Adipocyte (in vitro differentiated cells): ENCODE measurements at regions not wholly inside any gene's neighbourhood (a gene's known extent, or its start where the extent isn't known, plus 50 kb on each side); places are given as distances from the start of the nearest gene placed in this dataset.

ENCODE experiments used
- DNase-seq: peaks from one replicate; pipeline ENCODE4 v3.0.0-alpha.2; 2015; ENCODE audit warnings: low read depth
- H3K27me3 ChIP-seq: replicated peaks from 2 replicates; pipeline ENCODE4 v1.7.0; 2013; ENCODE audit warnings: mild to moderate bottlenecking, low read length, moderate library complexity; ENCODE audit not compliant: control insufficient read depth, insufficient read depth
- H3K36me3 ChIP-seq: 2 replicates; pipeline ENCODE4 v1.7.0; 2013; ENCODE audit warnings: low read length, mild to moderate bottlenecking, moderate library complexity; ENCODE audit not compliant: control insufficient read depth, insufficient read depth, severe bottlenecking
- H3K4me1 ChIP-seq: 2 replicates; pipeline ENCODE4 v1.7.0; 2013; ENCODE audit warnings: mild to moderate bottlenecking, low read length, moderate library complexity; ENCODE audit not compliant: control insufficient read depth, insufficient read depth
- H3K4me3 ChIP-seq: 2 replicates; pipeline ENCODE4 v1.7.0; 2013; ENCODE audit warnings: mild to moderate bottlenecking, low read length, moderate library complexity
- H3K9ac ChIP-seq: 2 replicates; pipeline ENCODE4 v1.7.0; 2013; ENCODE audit warnings: mild to moderate bottlenecking, low read length, moderate library complexity
- H3K9me3 ChIP-seq: 2 replicates; pipeline ENCODE4 v1.7.0; 2013; ENCODE audit warnings: mild to moderate bottlenecking, low read length, moderate library complexity; ENCODE audit not compliant: control insufficient read depth

GRCh38 chr5:163790497-163790896 lies 285.1 kb downstream of the MAT2B start:
- DNase-seq, result no peak
- H3K4me3 ChIP-seq, result no peak overlapping the region
- no peak overlapping the region for H3K9ac ChIP-seq
- peaks cover 6% of the 10 kb centered on the region for H3K9me3 ChIP-seq
- H3K4me1 ChIP-seq, result no peaks in the 10 kb centered on the region
- no peaks in the 10 kb centered on the region for H3K36me3 ChIP-seq
- H3K27me3 ChIP-seq, result no peaks in the 10 kb centered on the region

- no peaks in the 10 kb centered on the region for H3K27me3 ChIP-seq
- no peaks in the 10 kb centered on the region for H3K4me1 ChIP-seq
- no peak overlapping the region for H3K4me3 ChIP-seq
- H3K36me3 ChIP-seq, result no peaks in the 10 kb centered on the region
- no peaks in the 10 kb centered on the region for H3K9me3 ChIP-seq
- no peak overlapping the region for H3K9ac ChIP-seq
- no peak for DNase-seq
Measured at GRCh38 chr5:163794993-163795392, 289.6 kb downstream of the MAT2B start.

- DNase-seq, result no peak
- Histone ChIP-seq H3K4me3 (no peak overlapping the region), H3K27me3 (no peaks in the 10 kb centered on the region)
Measured at GRCh38 chr5:163807781-163808180, 302.4 kb downstream of the MAT2B start.

DNA sequence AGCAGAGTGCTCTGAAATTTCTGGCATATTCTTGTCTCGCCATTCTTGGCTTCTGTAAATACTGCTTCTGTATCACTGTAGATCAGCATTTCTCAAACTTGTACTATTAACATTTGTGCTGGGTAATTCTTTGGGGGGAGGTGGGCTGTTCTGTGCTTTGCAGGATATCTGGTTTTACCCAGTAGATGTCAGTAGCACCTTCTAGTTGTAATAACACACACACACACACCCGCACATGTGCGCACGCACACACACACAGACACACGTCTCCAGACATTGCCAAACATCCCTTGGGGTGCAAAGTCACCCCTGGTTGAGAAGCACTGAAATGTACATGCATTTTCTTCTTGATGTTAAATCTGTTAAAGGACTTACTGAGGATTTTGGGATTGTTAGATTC lies 304.1 kb downstream of the MAT2B start:
- Histone ChIP-seq H3K4me3 (no peak overlapping the region), H3K9me3 (no peaks in the 10 kb centered on the region), H3K27me3 (no peaks in the 10 kb centered on the region), H3K4me1 (peaks cover 6% of the 10 kb centered on the region), H3K9ac (no peak overlapping the region), H3K36me3 (no peaks in the 10 kb centered on the region)
- DNase-seq, result no peak

More at GRCh38 chr5:163807781-163808180, 302.4 kb downstream of the MAT2B start:
- H3K9me3 ChIP-seq, result no peaks in the 10 kb centered on the region
- H3K4me1 ChIP-seq, result peaks cover 6% of the 10 kb centered on the region
- no peak overlapping the region for H3K9ac ChIP-seq
- no peaks in the 10 kb centered on the region for H3K36me3 ChIP-seq

- Histone ChIP-seq H3K4me1 (peaks cover 6% of the 10 kb centered on the region), H3K4me3 (no peak overlapping the region), H3K27me3 (no peaks in the 10 kb centered on the region), H3K9ac (no peak overlapping the region), H3K9me3 (peaks cover 13% of the 10 kb centered on the region), H3K36me3 (no peaks in the 10 kb centered on the region)
- DNase-seq, result no peak
Measured at GRCh38 chr5:163813900-163814299, 308.5 kb downstream of the MAT2B start.

DNA sequence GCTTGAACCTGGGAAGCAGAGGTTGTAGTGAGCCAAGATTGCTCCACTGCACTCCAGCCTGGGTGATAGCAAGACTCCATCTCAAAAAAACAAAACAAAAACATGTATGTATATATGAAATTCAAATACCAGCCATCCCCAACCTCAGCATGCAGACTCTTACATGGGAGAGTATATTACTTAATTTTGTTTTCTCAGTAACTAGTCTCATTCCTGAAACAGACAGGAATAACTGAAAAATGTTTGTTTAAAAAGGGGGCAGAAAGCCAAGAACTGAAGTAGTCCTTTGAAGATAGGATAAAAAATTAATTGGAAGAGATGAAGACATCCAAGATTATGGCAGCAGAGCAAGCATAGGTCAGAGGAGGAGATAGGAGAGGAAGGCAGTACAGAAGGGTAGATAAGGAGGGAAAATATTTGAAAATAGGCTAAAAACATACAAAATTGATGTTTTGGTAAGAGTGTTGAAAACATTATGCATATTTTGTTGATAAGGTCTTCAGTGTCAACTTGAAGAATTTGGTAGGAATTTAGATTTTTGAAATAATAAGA lies 309.9 kb downstream of the MAT2B start:
- H3K9me3 ChIP-seq, result peaks cover 21% of the 10 kb centered on the region
- DNase-seq, result no peak

DNA sequence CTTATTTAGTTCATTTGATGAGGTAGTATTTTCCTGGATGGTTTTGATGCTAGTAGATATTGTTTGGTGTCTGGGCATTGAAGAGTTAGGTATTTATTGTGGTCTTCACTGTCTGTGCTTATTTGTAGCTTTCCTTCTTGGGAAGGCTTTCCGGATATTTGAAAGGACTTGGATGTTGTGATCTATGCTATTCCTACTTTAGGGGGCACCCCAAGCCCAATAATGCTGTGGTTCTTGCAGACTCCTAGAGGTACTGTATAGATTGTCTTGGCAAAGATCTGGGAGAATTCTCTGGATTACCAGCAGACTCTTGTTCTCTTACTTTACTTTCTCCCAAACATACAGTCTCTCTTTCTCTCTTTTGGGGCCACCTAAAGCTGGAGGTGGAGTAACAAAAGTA lies 315.7 kb downstream of the MAT2B start:
- Histone ChIP-seq H3K4me3 (no peak overlapping the region), H3K36me3 (no peaks in the 10 kb centered on the region), H3K9me3 (peaks cover 26% of the 10 kb centered on the region), H3K9ac (no peak overlapping the region), H3K27me3 (no peaks in the 10 kb centered on the region), H3K4me1 (no peaks in the 10 kb centered on the region)
- DNase-seq, result no peak

More for the DNA sequence above, 309.9 kb downstream of the MAT2B start:
- no peak overlapping the region for H3K9ac ChIP-seq
- no peaks in the 10 kb centered on the region for H3K27me3 ChIP-seq
- H3K4me3 ChIP-seq, result no peak overlapping the region
- no peaks in the 10 kb centered on the region for H3K4me1 ChIP-seq
- no peaks in the 10 kb centered on the region for H3K36me3 ChIP-seq

GRCh38 chr5:163822548-163822947 lies 317.1 kb downstream of the MAT2B start:
- no peak overlapping the region for H3K9ac ChIP-seq
- H3K36me3 ChIP-seq, result no peaks in the 10 kb centered on the region
- no peaks in the 10 kb centered on the region for H3K27me3 ChIP-seq
- peaks cover 13% of the 10 kb centered on the region for H3K9me3 ChIP-seq
- no peak for DNase-seq
- H3K4me1 ChIP-seq, result no peaks in the 10 kb centered on the region
- H3K4me3 ChIP-seq, result no peak overlapping the region

DNA sequence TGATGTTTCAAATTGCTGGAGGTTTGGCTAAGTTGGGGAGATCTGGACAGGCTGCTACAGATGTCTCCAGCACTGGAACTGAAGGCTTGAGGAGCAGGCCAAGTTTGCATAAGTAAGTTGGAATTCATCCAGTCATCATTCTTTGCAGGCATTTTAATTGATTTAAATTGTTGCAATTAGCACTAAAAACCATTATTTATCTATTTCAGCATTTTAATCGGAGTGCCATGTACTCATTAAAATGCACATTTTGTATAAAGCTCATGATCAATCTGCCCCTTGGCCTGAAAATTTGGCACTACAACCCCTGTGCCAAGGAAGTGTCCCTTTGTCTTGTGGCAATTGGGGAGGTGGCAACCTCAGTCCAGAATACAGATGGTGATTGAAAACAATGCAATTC lies 320.2 kb downstream of the MAT2B start:
- H3K4me3 ChIP-seq, result no peak overlapping the region
- H3K9ac ChIP-seq, result no peak overlapping the region
- peaks cover 2% of the 10 kb centered on the region for H3K9me3 ChIP-seq
- no peaks in the 10 kb centered on the region for H3K27me3 ChIP-seq
- H3K36me3 ChIP-seq, result no peaks in the 10 kb centered on the region
- no peak for DNase-seq
- no peaks in the 10 kb centered on the region for H3K4me1 ChIP-seq

GRCh38 chr5:163826201-163826600 lies 320.8 kb downstream of the MAT2B start:
- Histone ChIP-seq H3K4me1 (no peaks in the 10 kb centered on the region), H3K9ac (no peak overlapping the region), H3K9me3 (no peaks in the 10 kb centered on the region), H3K27me3 (no peaks in the 10 kb centered on the region), H3K36me3 (no peaks in the 10 kb centered on the region), H3K4me3 (no peak overlapping the region)
- DNase-seq, result no peak

DNA sequence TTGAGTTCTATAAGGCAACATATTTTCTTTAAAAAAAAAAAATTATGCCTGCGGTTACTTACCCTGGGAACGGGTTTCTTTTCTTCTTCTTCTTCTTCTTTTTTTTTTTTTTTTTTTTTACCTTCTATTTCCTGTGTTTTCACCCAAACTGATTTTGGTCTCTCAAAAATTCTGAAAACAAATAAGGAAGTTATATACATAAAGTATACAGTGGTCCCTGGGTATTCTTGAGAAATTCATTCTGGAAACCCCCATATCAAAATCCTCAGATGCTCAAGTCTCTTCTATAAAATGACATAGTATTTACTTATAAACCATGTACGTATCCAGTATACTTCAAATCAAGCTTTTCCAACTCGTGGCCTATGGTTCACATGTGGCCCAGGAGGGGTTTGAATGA lies 326.7 kb downstream of the MAT2B start:
- no peak for DNase-seq
- Histone ChIP-seq H3K9me3 (peaks cover 2% of the 10 kb centered on the region), H3K4me1 (no peaks in the 10 kb centered on the region), H3K36me3 (no peaks in the 10 kb centered on the region), H3K9ac (no peak overlapping the region), H3K27me3 (no peaks in the 10 kb centered on the region), H3K4me3 (no peak overlapping the region)

DNA sequence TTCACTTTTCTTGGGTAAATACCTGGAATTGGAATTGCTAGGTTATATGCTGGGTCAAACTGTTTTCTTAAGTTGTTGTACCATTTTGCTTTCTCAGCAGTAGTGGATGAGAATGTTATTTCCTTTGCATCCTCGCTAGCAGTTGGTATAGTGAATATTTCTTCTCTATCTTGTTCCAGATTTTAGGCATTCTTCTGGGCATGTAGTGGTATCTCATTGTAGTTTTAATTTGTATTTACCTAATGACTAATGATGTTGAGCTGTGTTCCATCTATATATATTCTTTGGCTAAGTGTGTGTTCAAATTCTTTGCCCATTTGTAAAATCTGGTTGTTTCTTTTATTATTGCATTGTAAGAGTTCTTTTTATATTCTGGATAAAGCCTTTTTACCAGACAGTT lies 333.3 kb downstream of the MAT2B start:
- Histone ChIP-seq H3K9me3 (peaks cover 12% of the 10 kb centered on the region), H3K4me3 (no peak overlapping the region), H3K36me3 (no peaks in the 10 kb centered on the region), H3K9ac (no peak overlapping the region), H3K4me1 (no peaks in the 10 kb centered on the region), H3K27me3 (no peaks in the 10 kb centered on the region)
- peak; percentile 12 for DNase-seq
